Activated CD8-positive, alpha-beta memory T cell treated with anti-CD3 and anti-CD28 coated beads, Interleukin-2, amount 50 U/mL, for 24 hours (primary cell): ENCODE measurements at regions not wholly inside any gene's neighbourhood (a gene's known extent, or its start where the extent isn't known, plus 50 kb on each side); places are given as distances from the start of the nearest gene placed in this dataset.

Source experiments
- DNase-seq: peaks from one replicate; pipeline ENCODE4 v3.0.0-alpha.2; 2020; ENCODE audit errors: extremely low read depth

DNA sequence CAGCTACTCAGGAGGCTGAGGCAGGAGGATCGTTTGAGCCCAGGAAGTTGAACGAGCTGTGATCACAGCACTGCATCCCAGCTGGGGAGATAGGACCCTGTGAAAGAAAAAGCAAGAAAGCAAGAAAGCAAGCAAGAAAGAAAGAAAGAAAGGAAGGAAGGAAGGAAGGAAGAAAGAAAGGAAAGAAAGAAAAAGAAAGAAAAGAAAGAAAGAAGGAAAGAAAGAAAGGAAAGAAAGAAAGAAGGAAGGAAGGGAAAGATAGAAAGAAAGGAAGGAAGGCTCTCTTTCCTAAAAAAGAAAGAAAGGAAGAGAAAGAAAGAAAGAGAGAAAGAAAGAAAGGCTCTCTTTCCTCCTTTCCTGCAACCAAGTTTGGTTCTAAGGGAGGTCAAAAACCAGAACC, 380.3 kb downstream of the PCNX1 start:
- no peak for DNase-seq

DNA sequence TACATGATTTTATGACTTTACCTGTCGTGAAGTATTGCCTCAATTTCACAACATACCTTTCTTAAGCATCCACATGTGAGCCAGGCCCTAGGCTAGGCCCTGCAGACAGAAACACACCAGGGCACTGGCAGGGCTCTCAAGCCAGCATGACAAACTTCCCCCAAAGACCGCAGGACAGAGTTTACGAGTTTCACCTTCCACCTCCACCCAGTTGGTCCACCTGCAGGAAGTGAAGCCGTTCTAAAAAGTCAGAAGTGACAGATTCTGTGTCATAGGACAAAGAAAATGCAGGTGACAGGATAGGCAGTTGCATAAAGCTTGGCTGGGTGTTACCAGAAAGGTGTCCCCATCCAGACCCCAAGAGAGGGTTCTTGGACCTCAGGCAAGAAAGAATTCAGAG, 382.3 kb downstream of the PCNX1 start:
- no peak for DNase-seq

DNA sequence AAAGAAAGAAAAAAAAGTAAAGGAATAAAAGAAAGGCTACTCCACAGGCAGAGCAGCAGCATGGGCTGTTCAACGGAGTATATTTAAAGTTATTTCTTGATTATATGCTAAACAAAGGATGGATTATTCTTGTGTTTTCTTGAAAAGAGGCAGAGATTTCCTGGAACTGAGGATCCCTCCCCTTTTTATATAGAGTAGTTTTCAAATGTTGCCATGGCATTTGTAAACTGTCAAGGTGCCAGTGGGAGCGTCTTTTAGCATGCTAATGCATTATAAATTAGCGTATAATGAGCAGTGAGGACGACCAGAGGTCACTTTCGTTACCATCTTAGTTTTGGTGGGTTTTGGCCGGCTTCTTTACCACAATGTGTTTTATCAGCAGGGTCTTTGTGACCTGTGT, 383.0 kb downstream of the PCNX1 start:
- DNase-seq: no peak

DNA sequence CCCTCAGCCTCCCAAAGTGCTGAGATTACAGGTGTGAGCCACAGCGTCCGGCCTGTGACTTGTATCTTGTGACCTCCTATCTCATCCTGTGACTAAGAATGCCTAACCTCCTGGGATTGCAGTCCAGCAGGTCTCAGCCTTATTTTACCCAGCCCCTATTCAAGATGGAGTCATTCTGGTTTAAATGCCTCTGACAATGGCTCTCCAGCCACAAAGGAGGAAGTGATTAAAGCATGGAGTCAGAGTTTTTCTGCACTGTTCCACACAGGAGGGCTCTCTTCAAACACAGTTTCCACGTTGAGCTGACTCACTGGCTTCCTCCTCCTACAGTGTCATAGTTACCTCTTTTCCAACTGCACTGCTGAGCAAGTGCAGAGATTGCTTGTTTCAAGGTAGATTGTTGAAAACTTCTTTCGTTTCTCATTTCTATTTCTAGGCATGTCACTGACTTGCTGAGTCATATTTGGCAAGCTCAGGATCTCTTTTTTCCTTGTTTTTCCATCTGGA, 383.8 kb downstream of the PCNX1 start:
- peak; percentile 35 for DNase-seq

DNA sequence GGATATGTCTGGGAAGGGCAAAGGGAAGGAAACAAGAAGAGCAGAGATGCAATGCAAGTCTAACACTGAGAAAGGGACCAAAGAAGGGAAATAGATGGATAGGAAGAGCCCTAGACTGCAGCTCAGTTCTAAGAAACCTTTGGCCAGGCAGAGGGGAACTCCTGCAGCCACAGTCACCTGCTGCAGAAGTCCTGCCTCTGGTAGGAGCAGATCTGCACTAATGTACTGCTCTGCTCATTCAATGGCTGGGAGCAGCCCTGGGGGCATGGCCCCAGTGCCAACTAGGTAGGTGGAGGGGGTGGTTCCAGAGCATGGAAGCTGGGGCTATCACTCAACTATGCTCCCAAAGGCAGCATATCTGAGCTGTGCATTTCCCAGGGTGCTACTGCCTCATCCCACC, 388.9 kb downstream of the PCNX1 start:
- no peak for DNase-seq

DNA sequence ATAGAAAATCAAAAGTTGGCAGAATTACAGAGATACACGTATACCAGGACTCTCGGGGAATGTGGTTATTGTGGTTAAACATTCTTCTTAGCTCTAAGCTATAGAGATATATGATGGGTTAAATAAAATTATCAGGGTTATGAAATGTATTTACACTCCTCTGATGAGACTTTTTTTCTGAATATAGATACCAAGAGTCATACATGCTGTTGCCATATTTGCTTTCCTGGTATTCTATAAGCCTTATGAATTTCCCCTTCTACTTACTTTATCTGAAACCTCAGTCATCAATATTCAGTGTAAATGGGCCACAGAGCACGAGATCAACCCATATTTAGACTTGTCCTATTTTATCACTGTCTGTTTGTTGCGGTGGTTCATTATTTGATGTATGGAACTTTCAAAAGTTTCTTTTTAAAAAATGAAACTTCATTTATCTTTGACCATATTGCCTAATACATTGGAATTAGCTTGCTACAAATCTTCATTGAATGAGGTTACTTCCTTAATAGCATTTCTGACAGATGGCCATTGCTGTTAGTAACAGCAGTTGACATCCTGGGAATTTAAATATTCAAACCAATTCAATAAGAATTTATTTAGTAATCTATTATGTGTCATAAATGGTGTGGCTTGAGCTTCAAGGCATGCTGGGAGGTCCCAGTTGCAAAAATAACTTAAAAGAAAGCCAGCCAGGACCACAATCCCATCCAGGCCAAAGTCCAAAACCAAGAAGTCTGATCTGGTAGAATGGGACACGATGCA, 393.5 kb downstream of the PCNX1 start:
- no peak for DNase-seq

DNA sequence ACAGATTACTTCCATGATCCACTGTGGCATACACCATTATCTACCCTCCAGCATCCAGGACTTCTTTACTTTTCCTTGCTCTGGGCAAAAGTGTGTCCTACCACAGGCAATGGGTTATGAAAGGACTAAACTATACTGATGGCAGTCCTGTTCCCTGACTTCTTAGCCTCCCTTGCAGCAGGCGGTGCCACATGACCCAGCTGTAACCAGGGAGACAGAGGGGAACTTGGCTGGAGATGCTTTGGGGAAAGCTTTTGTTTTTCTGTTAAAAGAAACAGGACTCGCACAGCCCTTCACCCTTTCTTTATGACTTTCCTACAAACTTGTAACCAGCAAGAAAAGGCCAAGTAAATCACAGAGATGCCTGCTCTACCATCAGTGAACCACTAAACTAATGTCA, 394.4 kb downstream of the PCNX1 start:
- DNase-seq: no peak

DNA sequence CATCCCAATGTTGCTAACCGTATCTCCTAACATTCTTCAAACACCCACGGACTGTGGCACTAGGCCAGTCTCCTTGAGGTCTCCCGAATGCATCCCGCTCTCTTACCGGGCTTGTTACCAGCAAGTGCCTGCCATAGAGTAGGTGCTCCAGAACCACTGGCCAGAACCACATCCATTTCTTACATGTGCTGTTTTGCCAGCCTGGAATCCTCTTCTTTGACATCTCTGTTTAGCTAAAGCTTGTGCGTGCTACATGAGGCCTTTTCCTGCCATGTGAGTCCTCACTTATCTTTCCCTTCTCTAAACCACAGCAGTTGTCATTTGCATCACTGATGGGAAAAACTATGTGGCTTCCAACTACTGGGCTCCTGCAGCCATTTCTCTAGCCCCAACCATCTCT, 397.4 kb downstream of the PCNX1 start:
- DNase-seq: no peak

DNA sequence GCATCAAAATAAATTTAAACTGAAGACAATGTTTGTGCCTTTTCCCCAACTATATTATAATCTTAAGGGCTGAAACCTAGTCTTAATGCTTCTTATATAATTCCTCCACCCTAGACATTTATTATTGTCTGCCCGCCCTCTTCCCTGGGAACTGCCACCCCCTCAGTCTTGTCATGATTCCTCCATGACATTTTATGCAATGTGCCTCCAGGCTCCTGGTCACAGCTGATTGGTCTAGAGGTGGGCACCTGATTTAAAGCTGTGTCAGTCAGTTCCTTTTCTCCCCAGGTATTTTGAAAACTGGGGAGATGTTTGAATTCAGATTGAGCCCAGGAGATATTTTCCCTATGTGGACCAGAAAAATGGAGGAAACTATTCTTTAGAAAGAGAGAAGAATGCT, 401.4 kb downstream of the PCNX1 start:
- no peak for DNase-seq

DNA sequence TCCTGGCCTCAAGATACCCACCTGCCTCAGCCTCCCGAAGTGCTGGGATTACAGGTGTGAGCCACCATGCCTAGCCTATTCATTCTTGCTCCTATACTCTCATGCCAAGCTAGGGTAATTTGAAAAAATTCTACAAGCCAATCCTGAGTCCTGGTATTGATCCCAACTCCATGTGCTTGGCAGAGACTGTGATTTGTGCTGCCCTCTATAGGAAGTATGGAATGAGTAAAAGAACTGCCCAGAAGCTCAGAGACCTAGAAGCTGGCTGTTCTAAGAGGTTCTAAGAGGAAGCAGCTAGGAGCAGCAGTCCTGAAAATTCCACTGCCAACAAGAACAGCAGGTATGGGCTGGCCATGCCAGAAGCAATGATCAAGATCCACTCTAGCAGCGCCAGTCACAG, 402.5 kb downstream of the PCNX1 start:
- no peak for DNase-seq

DNA sequence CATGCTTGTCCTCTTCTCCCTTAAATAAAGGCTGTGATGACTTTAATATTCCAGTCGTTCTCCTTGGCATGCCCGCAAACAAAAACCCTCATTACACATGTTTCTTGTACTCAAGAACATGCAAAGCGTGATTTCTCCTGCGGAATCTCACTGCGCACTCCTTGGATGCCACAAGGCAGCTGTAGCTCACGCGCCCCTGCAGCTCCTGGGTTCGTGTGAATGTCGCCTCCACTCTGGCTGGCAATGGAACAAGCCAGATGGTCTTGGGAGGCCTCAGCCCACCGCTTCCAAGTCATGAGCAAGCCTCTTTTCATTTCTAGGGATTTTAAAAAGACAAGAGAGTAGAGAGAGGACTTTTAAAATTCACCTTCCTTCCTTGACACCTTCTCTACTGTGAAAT, 403.8 kb downstream of the PCNX1 start:
- DNase-seq: no peak

DNA sequence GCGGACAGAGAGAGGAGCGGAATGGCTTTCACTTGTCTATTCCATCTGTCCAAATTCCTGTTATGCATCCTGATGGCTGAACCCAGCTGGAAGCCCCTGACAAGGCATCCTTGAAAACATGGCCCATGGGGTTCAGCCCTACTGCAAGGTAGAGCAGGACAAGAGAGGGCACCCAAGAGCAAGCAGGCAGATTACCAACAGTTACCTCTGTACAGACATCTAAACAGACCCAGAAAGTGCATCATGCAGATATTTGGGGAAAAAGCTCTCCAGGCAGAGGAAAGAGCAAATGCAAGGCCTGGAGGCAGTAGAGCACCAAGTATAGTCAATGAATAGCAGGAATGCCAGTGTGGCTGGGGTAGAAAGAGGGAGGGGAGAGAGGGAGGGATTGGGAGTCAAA, 407.5 kb downstream of the PCNX1 start:
- DNase-seq: no peak

DNA sequence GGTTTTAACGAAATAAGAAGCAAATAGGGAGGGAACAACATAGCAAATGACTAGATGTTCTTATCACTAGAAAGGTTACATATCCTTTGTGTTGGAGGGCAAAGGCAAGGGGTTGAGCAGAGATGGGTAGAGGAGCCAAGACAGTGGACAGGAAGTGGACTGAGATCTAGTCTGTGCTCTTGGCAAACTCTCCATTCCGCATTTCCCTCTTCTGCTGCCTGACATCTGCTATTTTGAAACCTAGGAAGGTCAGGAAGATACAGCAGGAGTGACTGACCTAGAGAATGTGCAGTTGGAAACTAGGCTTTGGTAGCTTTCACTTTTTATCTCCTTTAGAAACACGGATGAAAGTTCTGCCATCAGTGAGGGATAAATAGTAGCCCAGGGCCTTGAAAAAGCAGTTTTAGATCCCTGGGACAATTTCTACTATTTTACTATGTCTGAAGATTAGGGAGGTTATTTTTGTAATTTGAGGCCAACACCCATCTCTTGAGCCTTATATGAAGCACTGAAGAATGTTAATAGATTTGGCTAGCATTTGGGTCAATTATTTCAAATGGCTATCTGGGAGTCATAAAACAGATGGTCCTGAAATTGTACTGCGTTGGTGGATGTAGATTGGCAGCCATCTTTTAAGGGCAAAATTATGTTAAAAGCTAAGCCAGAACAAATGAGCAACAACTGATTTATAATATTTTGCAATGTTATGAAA, 410.3 kb downstream of the PCNX1 start:
- no peak for DNase-seq

DNA sequence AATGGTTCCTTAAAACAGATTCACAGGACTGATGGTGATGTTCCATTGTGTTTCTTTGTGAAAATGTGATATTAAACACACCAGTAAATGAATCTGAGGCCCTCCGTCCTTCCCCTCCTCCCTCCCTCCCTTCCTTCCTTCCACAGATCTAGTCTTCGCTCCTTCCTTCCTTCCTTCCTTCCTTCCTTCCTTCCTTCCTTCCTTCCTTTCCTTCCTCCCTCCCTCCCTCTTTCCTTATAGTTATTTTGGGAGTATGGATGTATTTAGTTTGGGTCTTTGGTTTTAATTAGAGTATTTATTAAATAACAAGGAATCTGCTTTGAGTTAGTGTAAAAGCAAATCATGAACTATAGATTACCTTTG, 410.8 kb downstream of the PCNX1 start:
- DNase-seq: no peak

DNA sequence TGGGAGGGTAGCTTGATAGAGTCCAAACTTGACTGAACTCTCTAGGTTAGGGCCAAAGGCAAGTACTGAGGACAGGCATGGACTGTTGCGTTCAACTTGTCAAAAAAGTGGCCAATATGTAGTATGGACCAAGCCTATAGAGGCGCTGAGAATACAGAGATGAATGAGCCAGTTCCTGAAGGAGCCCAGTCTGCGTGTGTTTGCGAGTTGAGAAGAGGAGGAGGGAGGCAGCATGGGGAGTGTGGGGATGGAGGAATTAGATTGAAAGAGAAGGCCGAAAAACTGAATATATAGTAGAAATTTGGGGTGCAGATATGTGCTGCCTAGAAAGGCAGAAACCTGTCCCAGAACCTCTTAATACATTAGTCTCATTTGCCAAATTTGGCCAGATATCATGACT, 412.4 kb downstream of the PCNX1 start:
- no peak for DNase-seq

DNA sequence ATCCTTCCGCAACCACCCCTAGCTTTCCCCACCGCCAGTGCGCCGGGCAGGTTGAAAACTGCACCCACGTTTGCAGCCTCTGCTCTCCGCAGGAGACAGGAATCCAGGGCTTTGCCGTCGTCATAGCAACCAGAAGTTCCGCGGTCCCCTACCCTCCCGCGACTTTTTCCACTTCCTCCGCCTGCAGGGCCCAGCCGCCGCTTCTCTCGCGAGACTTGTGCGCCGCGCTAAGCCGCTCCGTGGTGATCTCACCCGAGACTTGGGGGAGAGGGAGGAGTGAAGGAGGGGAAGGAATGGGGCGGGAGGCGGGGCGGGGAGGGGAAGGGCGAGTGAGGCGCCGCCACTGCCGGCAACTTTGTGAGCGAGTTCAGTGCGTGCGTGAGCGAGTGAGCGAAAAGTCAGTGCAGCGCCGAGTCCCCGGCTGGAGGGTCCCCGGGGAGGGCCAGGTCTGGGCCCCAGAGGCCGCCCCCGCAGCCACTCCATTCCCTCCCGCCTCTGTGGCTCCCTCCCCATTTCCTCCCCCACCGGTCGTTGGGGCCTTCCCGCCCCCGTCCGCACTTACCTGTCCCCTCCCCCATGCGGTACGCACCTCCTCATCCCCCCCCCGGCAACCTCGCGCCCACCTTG, 413.0 kb downstream of the PCNX1 start, which contains the start of gene SIPA1L1:
SIPA1L1 (plus strand) TSS at position 370 of the 627 bp plus-strand sequence.
- peak; percentile 95 for DNase-seq

DNA sequence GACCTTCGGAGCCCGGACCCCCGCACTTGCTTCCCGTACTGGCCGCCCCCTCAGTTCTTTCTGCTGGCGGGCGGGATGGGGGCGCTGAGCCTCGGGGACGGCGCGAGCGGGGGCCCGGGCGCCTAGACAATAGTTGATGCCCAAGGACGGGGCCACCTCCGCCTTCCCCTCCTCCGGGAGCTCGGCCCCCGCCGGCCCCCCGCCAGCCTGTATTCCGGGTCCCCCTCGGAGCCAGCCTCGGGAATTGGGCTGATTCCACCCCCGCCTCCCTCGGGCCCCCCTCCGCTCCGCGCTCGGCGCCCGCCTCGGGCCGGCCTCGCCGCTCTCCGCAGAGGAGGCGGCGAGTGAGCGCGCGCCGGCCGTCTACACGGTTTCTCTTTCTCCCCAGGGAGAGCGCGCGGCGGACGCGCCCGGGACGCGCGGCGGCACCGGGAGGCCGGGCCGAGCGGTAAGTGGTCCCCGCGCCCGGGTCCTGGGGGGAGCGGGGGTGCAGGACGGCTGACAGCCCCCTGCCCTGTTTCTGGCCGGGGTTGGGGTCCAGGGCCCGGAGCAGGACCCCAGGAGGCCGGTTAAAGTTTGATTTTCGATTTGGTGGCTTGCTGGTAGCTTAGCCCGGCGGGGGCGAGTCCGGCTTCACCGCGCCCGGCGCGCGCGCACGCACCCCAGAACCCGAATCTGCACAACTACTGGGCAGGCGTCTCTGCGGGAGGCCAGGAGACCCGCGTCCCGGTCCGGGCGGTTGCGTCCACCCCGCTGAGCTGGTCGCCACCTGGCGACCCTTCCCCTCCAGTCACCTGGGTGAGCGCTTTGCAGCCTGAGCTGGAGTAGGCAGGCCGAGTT, 413.7 kb downstream of the PCNX1 start:
- DNase-seq: no peak

DNA sequence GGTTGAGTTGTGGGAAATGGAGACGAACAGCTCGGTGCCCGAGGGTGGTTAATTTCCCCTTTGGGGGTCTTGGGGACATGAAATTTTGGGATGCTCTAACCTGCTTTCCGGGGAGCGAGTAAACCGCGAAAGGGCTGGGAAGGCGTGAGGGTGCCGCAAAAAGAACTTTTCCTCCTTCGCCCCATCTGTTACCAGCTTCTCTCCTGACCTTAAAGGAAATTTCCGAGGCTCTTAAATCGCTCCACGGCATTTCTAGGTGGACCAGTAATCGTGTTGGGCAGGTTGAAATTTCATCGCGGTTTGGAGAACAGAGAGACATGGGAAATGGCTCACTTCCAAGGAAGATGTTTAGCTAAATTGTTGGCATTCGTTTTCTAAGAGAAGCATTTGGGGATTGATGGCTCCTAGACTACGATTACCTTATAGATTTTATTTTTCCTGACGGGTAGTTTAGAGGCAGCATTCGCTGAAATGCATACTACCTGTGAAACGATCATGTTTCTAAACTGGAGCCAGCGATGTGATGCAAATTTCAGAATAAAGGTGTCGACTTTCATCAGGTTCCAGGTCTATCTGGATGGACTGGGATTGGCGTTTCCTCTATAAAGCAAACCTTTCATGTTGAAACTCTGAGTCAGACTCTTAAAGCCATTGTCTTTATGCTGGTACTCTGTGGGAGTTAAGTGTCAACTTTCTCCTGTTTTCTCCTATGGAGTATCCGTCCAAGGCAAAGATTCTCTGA, 414.5 kb downstream of the PCNX1 start:
- no peak for DNase-seq

DNA sequence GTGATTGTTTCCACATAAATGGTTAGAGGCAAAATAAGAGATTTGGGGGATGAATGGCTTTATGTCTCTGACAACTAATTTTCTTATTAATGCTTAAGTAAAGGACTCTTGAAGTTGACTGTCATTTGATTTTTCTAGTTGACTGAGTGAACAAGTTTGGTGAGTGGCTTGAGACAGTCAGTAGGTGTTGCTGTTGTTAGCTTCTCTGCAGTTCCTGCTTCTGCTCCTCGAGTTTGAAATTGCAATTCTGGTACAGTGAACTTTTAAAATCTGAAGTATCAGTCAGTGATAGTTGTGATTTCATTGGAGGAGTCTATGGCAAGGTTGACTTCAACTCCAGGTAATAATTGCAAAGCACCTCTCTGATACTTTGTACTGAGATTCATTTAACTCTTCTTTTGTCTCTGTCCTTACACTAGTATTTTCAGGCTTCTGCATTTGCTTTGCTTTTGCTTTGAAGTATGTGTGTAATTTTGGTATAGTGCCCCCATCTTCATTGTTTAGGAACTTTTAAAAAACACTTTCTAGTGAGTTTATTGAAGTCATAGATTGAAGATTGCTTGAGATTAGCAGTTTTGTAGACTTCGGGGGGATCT, 415.5 kb downstream of the PCNX1 start:
- no peak for DNase-seq

DNA sequence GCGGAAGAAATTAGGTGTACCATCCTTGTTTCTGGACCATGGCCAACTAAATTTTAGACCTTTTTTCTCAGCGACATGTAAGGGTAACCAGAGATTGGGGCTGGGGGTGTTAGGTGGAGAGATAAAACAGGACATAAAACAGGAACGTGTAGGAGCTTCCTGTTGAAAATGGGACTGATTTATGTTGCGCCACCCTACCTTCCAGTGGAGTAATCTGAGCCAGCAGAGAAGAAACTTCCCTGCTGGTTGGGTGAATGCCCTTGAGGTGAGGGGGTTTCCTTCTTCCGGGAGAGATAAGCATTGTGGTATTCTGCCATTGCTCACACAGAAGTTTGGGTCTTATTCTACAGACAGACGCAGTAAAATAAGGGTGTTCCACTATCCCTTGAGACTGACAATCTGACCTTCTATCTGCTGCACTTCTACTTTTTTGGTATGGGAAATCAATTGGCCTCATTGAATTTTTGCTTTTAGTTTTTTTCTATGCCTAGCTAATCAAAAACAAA, 417.6 kb downstream of the PCNX1 start:
- DNase-seq: no peak

DNA sequence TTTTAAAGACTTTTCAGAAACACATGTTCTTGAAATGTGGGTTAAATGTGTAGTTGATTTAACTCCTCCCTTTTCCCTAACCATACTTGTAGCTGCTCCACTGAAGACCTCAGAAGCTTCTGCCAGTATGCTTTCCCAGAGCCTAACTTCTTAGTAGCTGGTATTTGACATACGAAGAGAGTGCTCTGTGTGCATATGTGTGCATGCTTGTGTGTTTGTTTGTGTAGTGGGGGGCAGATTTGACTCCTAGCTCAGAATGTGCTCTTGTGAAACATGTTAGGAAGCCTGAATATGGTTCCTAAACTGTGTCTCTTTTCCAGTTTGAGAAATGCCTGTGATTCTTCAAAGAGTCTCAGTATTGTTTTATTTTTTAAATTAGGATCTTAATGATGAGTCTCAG, 420.4 kb downstream of the PCNX1 start:
- DNase-seq: no peak
